Chondrocyte (in vitro differentiated cells): ENCODE measurements at regions not wholly inside any gene's neighbourhood (a gene's known extent, or its start where the extent isn't known, plus 50 kb on each side); places are given as distances from the start of the nearest gene placed in this dataset.

Experiments
- DNase-seq: peaks from one replicate; pipeline ENCODE4 v3.0.0; 2021; ENCODE audit warnings: mixed read lengths, low spot score
- H3K27ac Mint-ChIP-seq: one replicate; pipeline ENCODE4 v1.8.0; 2021; ENCODE audit warnings: mild to moderate bottlenecking, moderate library complexity, mixed read lengths; ENCODE audit not compliant: unreplicated experiment
- H3K27me3 Mint-ChIP-seq: 2 replicates; pipeline ENCODE4 v1.8.0; 2021; ENCODE audit warnings: low read depth, mixed read lengths
- H3K36me3 Mint-ChIP-seq: 2 replicates; pipeline ENCODE4 v1.8.0; 2021; ENCODE audit warnings: low read depth, mixed read lengths
- H3K4me1 Mint-ChIP-seq: 2 replicates; pipeline ENCODE4 v1.8.0; 2021; ENCODE audit warnings: low read depth, mild to moderate bottlenecking, mixed read lengths
- H3K4me3 Mint-ChIP-seq: one replicate; pipeline ENCODE4 v1.8.0; 2021; ENCODE audit warnings: mild to moderate bottlenecking, moderate library complexity, mixed read lengths; ENCODE audit not compliant: unreplicated experiment
- H3K9me3 Mint-ChIP-seq: 2 replicates; pipeline ENCODE4 v1.8.0; 2021; ENCODE audit warnings: low read depth, mixed read lengths
- TF ChIP-seq, protein P1 (sequence below): fragments of 200-600 bp; sonication (generic); IDR thresholded peaks from 2 replicates; pipeline ENCODE4 v1.5.0; 2021; ENCODE audit warnings: antibody characterized with exemption, mild to moderate bottlenecking, moderate library complexity

GRCh38 chr9:108473209-108474112, 382.3 kb downstream of the ACTL7B start:
- Mint-ChIP-seq H3K36me3 (no peaks in the 10 kb centered on the region), H3K4me3 (peak overlapping the region; percentile 14), H3K9me3 (no peaks in the 10 kb centered on the region), H3K4me1 (peaks cover 61% of the 10 kb centered on the region), H3K27me3 (no peaks in the 10 kb centered on the region), H3K27ac (peak overlapping the region; percentile 92)
- no peak for DNase-seq
- TF ChIP-seq, protein P1, sequence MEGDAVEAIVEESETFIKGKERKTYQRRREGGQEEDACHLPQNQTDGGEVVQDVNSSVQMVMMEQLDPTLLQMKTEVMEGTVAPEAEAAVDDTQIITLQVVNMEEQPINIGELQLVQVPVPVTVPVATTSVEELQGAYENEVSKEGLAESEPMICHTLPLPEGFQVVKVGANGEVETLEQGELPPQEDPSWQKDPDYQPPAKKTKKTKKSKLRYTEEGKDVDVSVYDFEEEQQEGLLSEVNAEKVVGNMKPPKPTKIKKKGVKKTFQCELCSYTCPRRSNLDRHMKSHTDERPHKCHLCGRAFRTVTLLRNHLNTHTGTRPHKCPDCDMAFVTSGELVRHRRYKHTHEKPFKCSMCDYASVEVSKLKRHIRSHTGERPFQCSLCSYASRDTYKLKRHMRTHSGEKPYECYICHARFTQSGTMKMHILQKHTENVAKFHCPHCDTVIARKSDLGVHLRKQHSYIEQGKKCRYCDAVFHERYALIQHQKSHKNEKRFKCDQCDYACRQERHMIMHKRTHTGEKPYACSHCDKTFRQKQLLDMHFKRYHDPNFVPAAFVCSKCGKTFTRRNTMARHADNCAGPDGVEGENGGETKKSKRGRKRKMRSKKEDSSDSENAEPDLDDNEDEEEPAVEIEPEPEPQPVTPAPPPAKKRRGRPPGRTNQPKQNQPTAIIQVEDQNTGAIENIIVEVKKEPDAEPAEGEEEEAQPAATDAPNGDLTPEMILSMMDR, result no peak

- Mint-ChIP-seq H3K27ac (no peak overlapping the region), H3K27me3 (no peaks in the 10 kb centered on the region), H3K36me3 (no peaks in the 10 kb centered on the region), H3K4me1 (peaks cover 37% of the 10 kb centered on the region), H3K9me3 (no peaks in the 10 kb centered on the region), H3K4me3 (no peak overlapping the region)
- no peak for DNase-seq
- TF ChIP-seq, protein P1, result no peak
Observed at GRCh38 chr9:108469654-108470053, 386.1 kb downstream of the ACTL7B start.

GRCh38 chr9:108468364-108468763, 387.4 kb downstream of the ACTL7B start:
- H3K9me3 Mint-ChIP-seq, result no peaks in the 10 kb centered on the region
- DNase-seq, result no peak
- peaks cover 24% of the 10 kb centered on the region for H3K4me1 Mint-ChIP-seq
- H3K36me3 Mint-ChIP-seq, result no peaks in the 10 kb centered on the region
- TF ChIP-seq, protein P1, result peak; percentile 74
- no peak overlapping the region for H3K27ac Mint-ChIP-seq
- no peaks in the 10 kb centered on the region for H3K27me3 Mint-ChIP-seq
- no peak overlapping the region for H3K4me3 Mint-ChIP-seq

- TF ChIP-seq, protein P1, result no peak
- Mint-ChIP-seq H3K36me3 (no peaks in the 10 kb centered on the region), H3K4me3 (no peak overlapping the region), H3K27ac (no peak overlapping the region), H3K9me3 (no peaks in the 10 kb centered on the region), H3K27me3 (no peaks in the 10 kb centered on the region), H3K4me1 (peaks cover 18% of the 10 kb centered on the region)
- no peak for DNase-seq
Observed at GRCh38 chr9:108467653-108468324, 388.0 kb downstream of the ACTL7B start.

GRCh38 chr9:108467161-108467560, 388.6 kb downstream of the ACTL7B start:
- no peak for DNase-seq
- Mint-ChIP-seq H3K27ac (no peak overlapping the region), H3K4me1 (peaks cover 18% of the 10 kb centered on the region), H3K36me3 (no peaks in the 10 kb centered on the region), H3K4me3 (no peak overlapping the region), H3K27me3 (no peaks in the 10 kb centered on the region), H3K9me3 (no peaks in the 10 kb centered on the region)
- TF ChIP-seq, protein P1, result no peak
